Effector memory CD4-positive, alpha-beta T cell (primary cell): ENCODE measurements at regions not wholly inside any gene's neighbourhood (a gene's known extent, or its start where the extent isn't known, plus 50 kb on each side); places are given as distances from the start of the nearest gene placed in this dataset.
"Not testable (repeated sequence)": the region's sequence is repeated elsewhere in the genome, so short reads cannot be mapped to it uniquely, and the experiment has no call there.

Experiments
- DNase-seq, 3 donors: peaks; one replicate each; pipeline ENCODE4 v3.0.0-alpha.2; 2020
- H3K27ac ChIP-seq: 2 replicates; pipeline ENCODE4 v1.7.0; 2013; ENCODE audit warnings: mild to moderate bottlenecking, low read length, moderate library complexity; ENCODE audit not compliant: insufficient read depth, poor library complexity, severe bottlenecking
- H3K27me3 ChIP-seq: replicated peaks from 2 replicates; pipeline ENCODE4 v1.7.0; 2013; ENCODE audit warnings: mild to moderate bottlenecking, low read length; ENCODE audit not compliant: insufficient read depth, control insufficient read depth, poor library complexity, severe bottlenecking
- H3K36me3 ChIP-seq: 2 replicates; pipeline ENCODE4 v1.7.0; 2013; ENCODE audit warnings: mild to moderate bottlenecking, low read length, moderate library complexity; ENCODE audit not compliant: control insufficient read depth, insufficient read depth
- H3K4me1 ChIP-seq: 2 replicates; pipeline ENCODE4 v1.7.0; 2013; ENCODE audit warnings: low read length, mild to moderate bottlenecking; ENCODE audit not compliant: control insufficient read depth, insufficient read depth, poor library complexity, severe bottlenecking
- H3K4me3 ChIP-seq: 2 replicates; pipeline ENCODE4 v1.7.0; 2013; ENCODE audit warnings: low read length, low read depth, mild to moderate bottlenecking; ENCODE audit not compliant: insufficient read depth, poor library complexity, severe bottlenecking
- H3K9me3 ChIP-seq: 2 replicates; pipeline ENCODE4 v1.7.0; 2013; ENCODE audit warnings: mild to moderate bottlenecking, low read length, moderate library complexity; ENCODE audit not compliant: control insufficient read depth

GRCh38 chr21:24445517-24445916 is 1161.8 kb downstream of the MRPL39 start:
- Histone ChIP-seq H3K36me3 (no peaks in the 10 kb centered on the region), H3K4me3 (no peak overlapping the region), H3K27ac (no peak overlapping the region), H3K27me3 (no peaks in the 10 kb centered on the region), H3K4me1 (no peaks in the 10 kb centered on the region), H3K9me3 (no peaks in the 10 kb centered on the region)
- DNase-seq = no peak

GRCh38 chr21:24444736-24445135 is 1162.5 kb downstream of the MRPL39 start:
- no peak overlapping the region for H3K27ac ChIP-seq
- no peaks in the 10 kb centered on the region for H3K27me3 ChIP-seq
- no peaks in the 10 kb centered on the region for H3K36me3 ChIP-seq

GRCh38 chr21:24436236-24436635 is 1171.0 kb downstream of the MRPL39 start:
- no peaks in the 10 kb centered on the region for H3K9me3 ChIP-seq
- no peaks in the 10 kb centered on the region for H3K27me3 ChIP-seq
- H3K36me3 ChIP-seq = no peaks in the 10 kb centered on the region
- no peak for DNase-seq
- H3K27ac ChIP-seq = no peak overlapping the region
- H3K4me1 ChIP-seq = no peaks in the 10 kb centered on the region
- H3K4me3 ChIP-seq = no peak overlapping the region

More at GRCh38 chr21:24444736-24445135, 1162.5 kb downstream of the MRPL39 start:
- H3K9me3 ChIP-seq = no peaks in the 10 kb centered on the region
- DNase-seq = no peak
- no peak overlapping the region for H3K4me3 ChIP-seq
- no peaks in the 10 kb centered on the region for H3K4me1 ChIP-seq

GRCh38 chr21:24428591-24429199 is 1178.6 kb downstream of the MRPL39 start:
- Histone ChIP-seq H3K27ac (no peak overlapping the region), H3K9me3 (no peaks in the 10 kb centered on the region), H3K27me3 (no peaks in the 10 kb centered on the region), H3K4me3 (no peak overlapping the region), H3K4me1 (no peaks in the 10 kb centered on the region), H3K36me3 (no peaks in the 10 kb centered on the region)
- DNase-seq = no peak

- no peak overlapping the region for H3K27ac ChIP-seq
- no peak for DNase-seq
- no peaks in the 10 kb centered on the region for H3K4me1 ChIP-seq
- H3K9me3 ChIP-seq = no peaks in the 10 kb centered on the region
- H3K27me3 ChIP-seq = no peaks in the 10 kb centered on the region
- H3K4me3 ChIP-seq = no peak overlapping the region
- H3K36me3 ChIP-seq = no peaks in the 10 kb centered on the region
These were observed 1182.5 kb downstream of the MRPL39 start for GRCh38 chr21:24424776-24425175.

GRCh38 chr21:24423546-24423945 is 1183.7 kb downstream of the MRPL39 start:
- H3K4me1 ChIP-seq = no peaks in the 10 kb centered on the region
- no peak overlapping the region for H3K27ac ChIP-seq
- DNase-seq = no peak
- no peaks in the 10 kb centered on the region for H3K9me3 ChIP-seq
- no peak overlapping the region for H3K4me3 ChIP-seq
- no peaks in the 10 kb centered on the region for H3K36me3 ChIP-seq
- H3K27me3 ChIP-seq = no peaks in the 10 kb centered on the region

- no peaks in the 10 kb centered on the region for H3K36me3 ChIP-seq
- H3K27me3 ChIP-seq = no peaks in the 10 kb centered on the region
- H3K4me1 ChIP-seq = no peaks in the 10 kb centered on the region
- DNase-seq = no peak
- H3K4me3 ChIP-seq = no peak overlapping the region
- H3K27ac ChIP-seq = no peak overlapping the region
- H3K9me3 ChIP-seq = no peaks in the 10 kb centered on the region
These were observed 1186.6 kb downstream of the MRPL39 start for GRCh38 chr21:24420689-24421088.

GRCh38 chr21:24419641-24420040 is 1187.6 kb downstream of the MRPL39 start:
- not testable (repeated sequence) for H3K36me3 ChIP-seq, H3K27ac ChIP-seq, H3K27me3 ChIP-seq, H3K4me1 ChIP-seq, H3K4me3 ChIP-seq, DNase-seq, H3K9me3 ChIP-seq

GRCh38 chr21:24418671-24419070 is 1188.6 kb downstream of the MRPL39 start:
- H3K36me3 ChIP-seq = no peaks in the 10 kb centered on the region
- H3K27me3 ChIP-seq = no peaks in the 10 kb centered on the region
- H3K9me3 ChIP-seq = no peaks in the 10 kb centered on the region
- no peaks in the 10 kb centered on the region for H3K4me1 ChIP-seq
- no peak overlapping the region for H3K4me3 ChIP-seq
- DNase-seq = no peak
- no peak overlapping the region for H3K27ac ChIP-seq

- H3K27me3 ChIP-seq = no peaks in the 10 kb centered on the region
- no peaks in the 10 kb centered on the region for H3K4me1 ChIP-seq
- H3K27ac ChIP-seq = no peak overlapping the region
- H3K9me3 ChIP-seq = no peaks in the 10 kb centered on the region
- no peak for DNase-seq
- H3K36me3 ChIP-seq = no peaks in the 10 kb centered on the region
- H3K4me3 ChIP-seq = no peak overlapping the region
These were observed 1195.9 kb downstream of the MRPL39 start for GRCh38 chr21:24411429-24411828.
